Karpas-422 (cell line): ENCODE measurements at regions not wholly inside any gene's neighbourhood (a gene's known extent, or its start where the extent isn't known, plus 50 kb on each side); places are given as distances from the start of the nearest gene placed in this dataset.

Source experiments
- DNase-seq: peaks from one replicate; pipeline ENCODE4 v3.0.0-alpha.2; 2015
- H2AFZ ChIP-seq: fragments of 200-600 bp; sonication (generic); 2 replicates; pipeline ENCODE4 v1.6.1; 2014; ENCODE audit warnings: antibody characterized with exemption, low read length, mixed read lengths
- H3K27ac ChIP-seq: fragments of 200-600 bp; sonication (generic); 2 replicates; pipeline ENCODE4 v1.5.1; 2014; ENCODE audit warnings: mild to moderate bottlenecking, low read length, moderate library complexity
- H3K27me3 ChIP-seq: fragments of 200-600 bp; sonication (generic); 2 replicates; pipeline ENCODE4 v1.6.1; 2014; ENCODE audit warnings: low read length, mixed read lengths
- H3K36me3 ChIP-seq: fragments of 200-600 bp; sonication (generic); 2 replicates; pipeline ENCODE4 v1.6.1; 2014; ENCODE audit warnings: low read length, mixed read lengths; ENCODE audit not compliant: insufficient read depth
- H3K4me1 ChIP-seq: fragments of 200-600 bp; sonication (generic); 2 replicates; pipeline ENCODE4 v1.6.1; 2014; ENCODE audit warnings: mild to moderate bottlenecking, low read length, mixed read lengths
- H3K4me2 ChIP-seq: fragments of 200-600 bp; sonication (generic); 2 replicates; pipeline ENCODE4 v1.6.1; 2014; ENCODE audit warnings: low read length, low read depth, mild to moderate bottlenecking; ENCODE audit not compliant: poor library complexity, severe bottlenecking
- H3K4me3 ChIP-seq: fragments of 200-600 bp; sonication (generic); 2 replicates; pipeline ENCODE4 v1.5.1; 2014; ENCODE audit warnings: mild to moderate bottlenecking, antibody characterized with exemption, low read length, mixed read lengths
- H3K79me2 ChIP-seq: fragments of 200-600 bp; sonication (generic); 2 replicates; pipeline ENCODE4 v1.6.1; 2014; ENCODE audit warnings: mild to moderate bottlenecking, low read length, mixed read lengths
- H3K9ac ChIP-seq: fragments of 200-600 bp; sonication (generic); 2 replicates; pipeline ENCODE4 v1.6.0; 2014; ENCODE audit warnings: low read length
- H3K9me2 ChIP-seq: fragments of 200-600 bp; sonication (generic), shearing (Covaris generic); replicated peaks from 2 replicates; pipeline ENCODE4 v1.6.0; 2014; ENCODE audit warnings: mild to moderate bottlenecking, low read length, moderate library complexity; ENCODE audit not compliant: insufficient read depth
- H3K9me3 ChIP-seq: fragments of 300-700, 200-600 bp; sonication (generic); 2 replicates; pipeline ENCODE4 v1.6.1; 2014; ENCODE audit warnings: low read length, mixed read lengths
- H4K20me1 ChIP-seq: fragments of 200-600 bp; sonication (generic); 2 replicates; pipeline ENCODE4 v1.6.1; 2014; ENCODE audit warnings: mild to moderate bottlenecking, antibody characterized with exemption, low read length, low read depth; ENCODE audit not compliant: insufficient read depth

DNA sequence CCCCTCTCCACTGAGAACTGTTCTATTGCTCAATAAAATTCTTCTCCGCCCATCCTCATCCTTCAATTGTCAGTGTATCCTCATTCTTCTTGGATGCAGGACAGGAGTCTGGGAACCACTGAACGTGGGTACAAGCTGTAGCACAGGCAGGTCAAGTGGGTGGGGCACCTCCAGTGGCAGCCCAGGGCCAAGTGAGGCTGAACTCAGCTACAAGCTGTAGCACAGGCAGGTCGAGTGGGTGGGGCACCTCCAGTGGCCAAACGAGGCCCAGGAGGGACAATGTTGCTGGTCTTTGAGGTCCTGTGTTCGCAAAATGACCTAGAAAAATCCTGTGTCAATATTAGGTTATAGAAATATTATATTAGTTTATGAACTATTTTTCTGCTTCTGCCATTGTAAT is 352.0 kb downstream of the TMX3 start:
- Histone ChIP-seq H3K9ac (no peak overlapping the region), H2AFZ (no peak overlapping the region), H3K36me3 (no peaks in the 10 kb centered on the region), H3K27ac (no peak overlapping the region), H3K9me2 (no peaks in the 10 kb centered on the region), H3K9me3 (peaks cover 29% of the 10 kb centered on the region), H4K20me1 (no peaks in the 10 kb centered on the region), H3K4me3 (no peak overlapping the region), H3K27me3 (no peaks in the 10 kb centered on the region), H3K4me1 (no peaks in the 10 kb centered on the region), H3K79me2 (no peaks in the 10 kb centered on the region), H3K4me2 (no peak overlapping the region)
- DNase-seq = no peak

DNA sequence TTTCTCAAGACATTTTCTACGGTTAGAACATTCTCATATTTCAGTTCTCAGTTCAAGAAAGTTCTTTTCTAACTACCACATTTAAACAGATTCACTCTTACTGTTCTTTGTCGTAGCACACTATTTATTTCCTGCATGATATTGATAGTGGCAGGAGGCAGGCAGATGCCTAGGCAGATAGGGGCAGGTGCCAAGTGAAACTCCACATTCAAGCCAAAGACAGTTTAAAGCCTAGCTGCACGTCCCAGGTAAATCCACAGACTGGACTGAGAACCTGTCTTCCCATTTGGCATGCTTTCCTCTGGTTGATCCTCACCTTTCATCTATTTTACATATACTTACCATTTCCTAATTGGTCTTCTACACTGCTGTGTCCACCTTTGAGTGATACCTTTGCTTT is 359.3 kb downstream of the TMX3 start:
- H4K20me1 ChIP-seq = no peaks in the 10 kb centered on the region
- no peak overlapping the region for H2AFZ ChIP-seq
- no peaks in the 10 kb centered on the region for H3K4me1 ChIP-seq
- H3K9me3 ChIP-seq = peaks cover 49% of the 10 kb centered on the region
- no peaks in the 10 kb centered on the region for H3K79me2 ChIP-seq
- no peaks in the 10 kb centered on the region for H3K9me2 ChIP-seq
- no peaks in the 10 kb centered on the region for H3K36me3 ChIP-seq
- no peak overlapping the region for H3K27ac ChIP-seq
- no peak overlapping the region for H3K4me3 ChIP-seq
- H3K4me2 ChIP-seq = no peak overlapping the region
- H3K27me3 ChIP-seq = no peaks in the 10 kb centered on the region
- no peak overlapping the region for H3K9ac ChIP-seq
- DNase-seq = no peak

DNA sequence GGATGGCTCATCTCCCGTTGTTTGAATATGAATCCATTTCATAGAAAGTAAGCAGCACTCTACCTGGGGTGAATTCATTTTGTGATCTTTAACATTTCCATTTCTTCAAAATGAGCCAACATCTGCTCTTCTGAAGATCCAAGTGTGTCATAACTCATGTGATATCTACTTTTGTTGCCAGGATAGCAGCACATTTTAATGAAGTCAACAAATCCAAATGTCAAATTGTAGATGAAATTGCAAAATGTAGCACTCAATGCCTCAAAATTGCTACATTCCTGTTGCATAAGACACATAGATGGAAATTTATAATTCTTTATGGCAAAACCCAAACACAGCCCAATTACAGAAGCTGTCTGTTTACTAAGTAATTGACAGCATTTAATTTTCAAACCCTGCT is 360.7 kb downstream of the TMX3 start:
- H4K20me1 ChIP-seq = no peaks in the 10 kb centered on the region
- no peaks in the 10 kb centered on the region for H3K9me2 ChIP-seq
- H2AFZ ChIP-seq = no peak overlapping the region

DNA sequence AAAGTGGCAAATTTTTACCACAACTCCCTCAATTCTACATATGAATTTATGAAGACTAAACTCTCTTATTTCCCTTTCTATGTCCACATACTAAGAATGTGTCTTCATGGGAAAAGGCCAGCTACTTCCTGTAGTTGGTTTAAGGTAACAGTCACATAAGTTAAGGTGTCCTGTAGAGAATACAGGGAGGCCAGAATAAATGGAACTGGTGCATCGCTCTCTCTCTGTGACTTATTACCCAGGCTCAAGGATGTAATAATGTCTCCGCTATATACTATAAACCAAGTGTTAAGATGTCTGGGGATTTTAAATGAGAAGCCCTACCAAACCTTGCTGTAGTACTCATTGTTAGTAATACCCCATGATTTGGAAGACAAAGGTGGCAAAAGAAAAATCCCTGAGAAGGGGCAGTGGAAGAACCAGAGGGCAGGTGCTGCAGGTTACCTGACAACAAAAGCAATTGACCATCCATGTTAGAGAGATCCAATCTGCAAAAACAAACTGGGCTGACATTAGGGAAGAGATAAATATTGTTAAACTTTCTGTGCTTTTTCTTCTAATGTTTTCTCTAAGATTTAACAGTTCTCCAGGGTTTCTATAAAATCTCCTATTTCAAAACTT is 372.8 kb downstream of the TMX3 start:
- H3K9me3 ChIP-seq = peaks cover 20% of the 10 kb centered on the region
- no peaks in the 10 kb centered on the region for H3K4me1 ChIP-seq
- no peak overlapping the region for H3K27ac ChIP-seq
- H3K9me2 ChIP-seq = no peaks in the 10 kb centered on the region
- no peaks in the 10 kb centered on the region for H3K27me3 ChIP-seq
- H3K4me2 ChIP-seq = no peak overlapping the region
- no peak for DNase-seq
- no peak overlapping the region; the same call in 1 of the 2 replicates for H3K4me3 ChIP-seq
- H3K79me2 ChIP-seq = no peaks in the 10 kb centered on the region
- H2AFZ ChIP-seq = no peak overlapping the region
- H3K36me3 ChIP-seq = no peaks in the 10 kb centered on the region
- no peak overlapping the region for H3K9ac ChIP-seq
- H4K20me1 ChIP-seq = no peaks in the 10 kb centered on the region

More for the DNA sequence above, 360.7 kb downstream of the TMX3 start:
- no peak overlapping the region for H3K4me3 ChIP-seq
- H3K4me2 ChIP-seq = no peak overlapping the region
- no peak overlapping the region for H3K9ac ChIP-seq
- no peaks in the 10 kb centered on the region for H3K27me3 ChIP-seq
- no peak for DNase-seq
- peaks cover 52% of the 10 kb centered on the region for H3K9me3 ChIP-seq
- H3K36me3 ChIP-seq = no peaks in the 10 kb centered on the region
- H3K79me2 ChIP-seq = no peaks in the 10 kb centered on the region
- H3K4me1 ChIP-seq = no peaks in the 10 kb centered on the region
- no peak overlapping the region for H3K27ac ChIP-seq

DNA sequence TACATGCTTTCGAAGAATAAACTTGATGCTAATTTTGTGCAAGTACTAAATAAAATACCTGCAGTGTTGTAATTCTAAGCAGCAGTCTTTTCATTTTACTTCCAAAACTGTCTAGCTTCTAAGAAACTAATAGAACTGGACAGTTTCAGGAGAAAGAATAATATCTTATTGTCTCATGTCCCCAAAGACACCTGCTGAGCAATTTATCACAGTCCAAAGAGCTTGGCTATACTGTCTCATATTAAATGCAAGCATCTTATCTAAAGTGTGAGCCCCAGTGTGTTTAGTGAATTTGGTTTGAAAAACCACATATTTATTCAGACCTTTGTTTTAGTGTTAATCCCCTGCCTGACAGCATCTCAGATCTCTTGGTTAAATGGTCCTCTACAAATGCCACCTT is 374.3 kb downstream of the TMX3 start:
- Histone ChIP-seq H3K27ac (no peak overlapping the region), H3K9me3 (peaks cover 19% of the 10 kb centered on the region), H3K4me3 (no peak overlapping the region), H3K4me2 (no peak overlapping the region), H3K4me1 (no peaks in the 10 kb centered on the region), H3K36me3 (no peaks in the 10 kb centered on the region), H4K20me1 (no peaks in the 10 kb centered on the region), H3K27me3 (no peaks in the 10 kb centered on the region), H3K9me2 (no peaks in the 10 kb centered on the region), H3K9ac (no peak overlapping the region), H2AFZ (no peak overlapping the region), H3K79me2 (no peaks in the 10 kb centered on the region)
- no peak for DNase-seq

DNA sequence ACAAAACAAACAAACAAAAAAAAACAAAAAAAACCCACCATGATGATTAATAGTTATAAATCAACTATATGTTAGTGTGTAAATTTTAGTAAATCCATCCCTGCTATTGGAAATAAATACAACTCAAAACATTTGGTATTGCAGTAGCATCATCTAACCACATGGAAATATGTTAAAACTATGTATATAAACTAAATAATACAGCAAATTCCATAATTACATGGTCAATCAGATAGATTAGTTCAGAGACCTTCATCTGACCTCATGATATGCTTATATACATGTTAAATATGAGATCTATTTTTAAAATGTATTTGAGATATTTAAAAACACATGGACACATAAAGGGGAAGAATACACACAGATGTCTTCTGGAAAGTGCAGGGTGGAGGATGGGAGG is 384.2 kb downstream of the TMX3 start:
- Histone ChIP-seq H3K4me1 (no peaks in the 10 kb centered on the region), H3K27ac (no peak overlapping the region), H2AFZ (no peak overlapping the region), H3K36me3 (no peaks in the 10 kb centered on the region), H3K9ac (no peak overlapping the region), H3K4me3 (no peak overlapping the region), H3K4me2 (no peak overlapping the region), H3K79me2 (no peaks in the 10 kb centered on the region), H3K9me3 (peaks cover 16% of the 10 kb centered on the region), H3K27me3 (no peaks in the 10 kb centered on the region), H4K20me1 (no peaks in the 10 kb centered on the region), H3K9me2 (no peaks in the 10 kb centered on the region)
- DNase-seq = no peak

DNA sequence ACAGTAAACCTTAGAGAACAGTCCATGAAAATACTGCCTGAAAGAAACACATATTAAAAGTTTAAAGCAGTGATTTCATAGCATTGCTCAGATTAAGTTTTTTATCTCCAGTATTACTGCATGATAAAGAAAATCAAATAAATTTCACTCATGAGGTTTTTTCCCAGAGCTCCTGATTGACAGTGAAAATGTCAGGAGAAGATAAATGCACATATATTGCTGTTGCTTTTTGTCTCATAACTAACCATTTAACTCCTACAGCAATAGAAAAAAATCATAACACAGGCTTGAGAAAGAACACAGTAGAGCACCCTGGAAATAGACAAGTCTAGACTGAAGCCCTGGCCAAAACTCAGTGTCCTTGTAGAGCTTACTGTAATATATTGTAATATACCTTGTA is 391.0 kb downstream of the TMX3 start:
- Histone ChIP-seq H3K4me3 (no peak overlapping the region), H3K4me2 (no peak overlapping the region), H3K27ac (no peak overlapping the region), H3K9me2 (no peaks in the 10 kb centered on the region), H3K9ac (no peak overlapping the region), H3K4me1 (no peaks in the 10 kb centered on the region), H3K36me3 (no peaks in the 10 kb centered on the region), H2AFZ (no peak overlapping the region), H4K20me1 (no peaks in the 10 kb centered on the region), H3K9me3 (peaks cover 36% of the 10 kb centered on the region), H3K27me3 (no peaks in the 10 kb centered on the region), H3K79me2 (no peaks in the 10 kb centered on the region)
- no peak for DNase-seq

DNA sequence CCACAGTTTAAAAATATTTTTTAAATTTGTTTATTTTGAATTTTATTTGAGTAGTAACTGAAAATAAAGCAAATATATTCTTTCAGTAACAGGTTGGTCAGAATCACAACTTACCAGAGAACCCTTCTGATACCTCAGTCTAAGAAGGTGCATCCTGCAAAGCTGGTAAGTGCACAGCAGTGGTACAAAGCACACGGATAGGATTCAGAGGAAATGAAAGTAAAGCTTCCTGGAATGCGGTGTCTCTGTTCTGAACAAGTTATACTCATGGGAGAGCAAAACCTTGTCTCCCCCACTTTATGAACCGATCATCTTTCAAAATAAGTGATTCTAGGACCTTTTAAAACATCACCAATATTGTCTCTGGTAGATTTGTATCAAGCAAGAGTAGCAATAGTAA is 398.3 kb downstream of the TMX3 start:
- Histone ChIP-seq H3K4me1 (no peaks in the 10 kb centered on the region), H3K4me3 (no peak overlapping the region), H3K9ac (no peak overlapping the region), H4K20me1 (no peaks in the 10 kb centered on the region), H3K9me3 (peaks cover 36% of the 10 kb centered on the region), H3K27ac (no peak overlapping the region), H3K36me3 (no peaks in the 10 kb centered on the region), H3K4me2 (no peak overlapping the region), H2AFZ (no peak overlapping the region), H3K9me2 (no peaks in the 10 kb centered on the region), H3K79me2 (no peaks in the 10 kb centered on the region), H3K27me3 (no peaks in the 10 kb centered on the region)
- no peak for DNase-seq

DNA sequence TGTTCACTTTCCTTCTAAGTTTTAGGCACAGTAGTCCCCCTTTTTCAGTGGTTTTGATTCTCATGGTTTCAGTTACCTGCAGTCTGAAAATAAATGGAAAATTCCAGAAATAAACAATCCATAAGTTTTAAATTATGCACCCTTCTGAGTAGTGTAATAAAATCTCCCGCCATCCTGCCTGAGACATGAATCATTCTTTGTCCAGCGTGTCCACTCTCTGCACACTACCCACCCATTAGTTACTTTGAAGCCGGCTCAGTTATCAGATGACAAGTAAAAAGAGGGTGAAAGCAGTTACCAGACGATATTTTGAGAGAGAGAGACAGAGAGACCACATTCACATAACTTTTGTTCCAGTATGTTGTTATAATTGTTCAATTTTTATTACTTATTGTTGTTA is 400.5 kb downstream of the TMX3 start:
- Histone ChIP-seq H3K27me3 (no peaks in the 10 kb centered on the region), H3K9ac (no peak overlapping the region), H3K36me3 (no peaks in the 10 kb centered on the region), H2AFZ (no peak overlapping the region), H3K27ac (no peak overlapping the region), H3K4me3 (no peak overlapping the region), H3K4me1 (no peaks in the 10 kb centered on the region), H3K4me2 (no peak overlapping the region), H3K79me2 (no peaks in the 10 kb centered on the region), H3K9me2 (no peaks in the 10 kb centered on the region), H4K20me1 (no peaks in the 10 kb centered on the region), H3K9me3 (peaks cover 28% of the 10 kb centered on the region)
- no peak for DNase-seq
